HS-27A (cell line): ENCODE measurements at regions not wholly inside any gene's neighbourhood (a gene's known extent, or its start where the extent isn't known, plus 50 kb on each side); places are given as distances from the start of the nearest gene placed in this dataset.
"Not testable (repeated sequence)": the region's sequence is repeated elsewhere in the genome, so short reads cannot be mapped to it uniquely, and the experiment has no call there.

Experiments
- DNase-seq: peaks from one replicate; pipeline ENCODE4 v3.0.0-alpha.2; 2012; ENCODE audit warnings: low read depth, missing footprints

GRCh38 chr21:15932726-15933125 is 202.9 kb downstream of the USP25 start:
- DNase-seq, result no peak

- no peak for DNase-seq
Observed at GRCh38 chr21:15935530-15935929, 205.7 kb downstream of the USP25 start.

- DNase-seq, result no peak
Observed at GRCh38 chr21:15943009-15943666, 213.4 kb downstream of the USP25 start.

- no peak for DNase-seq
Observed at GRCh38 chr21:15947677-15948076, 217.9 kb downstream of the USP25 start.

- DNase-seq, result no peak
Observed at GRCh38 chr21:15953551-15954116, 223.9 kb downstream of the USP25 start.

- no peak for DNase-seq
Observed at GRCh38 chr21:15964236-15964855, 234.6 kb downstream of the USP25 start.

GRCh38 chr21:15966231-15966630 is 236.4 kb downstream of the USP25 start:
- DNase-seq, result no peak

- DNase-seq, result no peak
Observed at GRCh38 chr21:15966651-15967050, 236.9 kb downstream of the USP25 start.

- peak; percentile 54 for DNase-seq
Observed at GRCh38 chr21:15967661-15968060, 237.9 kb downstream of the USP25 start.

- DNase-seq, result no peak
Observed at GRCh38 chr21:15968776-15969310, 239.1 kb downstream of the USP25 start.

- DNase-seq, result no peak
Observed at GRCh38 chr21:15976807-15977206, 247.0 kb downstream of the USP25 start.

GRCh38 chr21:15978215-15978738 is 248.5 kb downstream of the USP25 start:
- DNase-seq, result no peak

- not testable (repeated sequence) for DNase-seq
Observed at GRCh38 chr21:15979493-15979892, 249.7 kb downstream of the USP25 start.

- no peak for DNase-seq
Observed at GRCh38 chr21:15986277-15986676, 256.5 kb downstream of the USP25 start.

GRCh38 chr21:15992171-15992570 is 262.4 kb downstream of the USP25 start:
- DNase-seq, result peak; percentile 46

- no peak for DNase-seq
Observed at GRCh38 chr21:15993951-15994350, 264.2 kb downstream of the USP25 start.

GRCh38 chr21:15999741-16000140 is 270.0 kb downstream of the USP25 start:
- DNase-seq, result no peak

- no peak for DNase-seq
Observed at GRCh38 chr21:16002874-16003466, 273.2 kb downstream of the USP25 start.

- DNase-seq, result no peak
Observed at GRCh38 chr21:16004086-16004485, 274.3 kb downstream of the USP25 start.

GRCh38 chr21:16004523-16004922 is 274.7 kb downstream of the USP25 start:
- no peak for DNase-seq

- DNase-seq, result no peak
Observed at GRCh38 chr21:16005996-16006395, 276.2 kb downstream of the USP25 start.

GRCh38 chr21:16007943-16008342 is 278.2 kb downstream of the USP25 start:
- no peak for DNase-seq

- DNase-seq, result no peak
Observed at GRCh38 chr21:16011719-16012118, 281.9 kb downstream of the USP25 start.
